ENCODE measurements at regions not wholly inside any gene's neighbourhood (a gene's known extent, or its start where the extent isn't known, plus 50 kb on each side); places are given as distances from the start of the nearest gene placed in this dataset.

DNA sequence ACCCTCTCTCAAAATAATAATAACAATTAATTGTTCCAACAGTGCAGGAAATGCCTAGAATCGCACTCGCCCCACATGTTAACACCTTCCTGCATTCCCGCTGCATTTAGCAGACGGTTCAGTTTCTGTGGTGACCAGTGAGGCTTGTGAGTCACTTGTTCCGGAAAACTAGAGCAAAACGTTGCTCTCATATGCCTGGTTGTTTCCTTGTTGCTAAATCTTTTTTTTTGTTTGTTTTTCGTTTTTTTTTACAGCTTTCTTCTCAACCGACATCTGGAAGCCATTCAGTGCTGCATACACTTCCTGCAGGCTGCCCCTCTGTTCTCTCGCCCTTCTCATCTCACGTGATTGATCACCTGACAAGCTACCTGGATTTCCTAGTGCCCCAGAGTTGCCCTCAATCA is 56.9 kb upstream of the TMPRSS2 start:
- peak; percentile 52 for DNase-seq

DNA sequence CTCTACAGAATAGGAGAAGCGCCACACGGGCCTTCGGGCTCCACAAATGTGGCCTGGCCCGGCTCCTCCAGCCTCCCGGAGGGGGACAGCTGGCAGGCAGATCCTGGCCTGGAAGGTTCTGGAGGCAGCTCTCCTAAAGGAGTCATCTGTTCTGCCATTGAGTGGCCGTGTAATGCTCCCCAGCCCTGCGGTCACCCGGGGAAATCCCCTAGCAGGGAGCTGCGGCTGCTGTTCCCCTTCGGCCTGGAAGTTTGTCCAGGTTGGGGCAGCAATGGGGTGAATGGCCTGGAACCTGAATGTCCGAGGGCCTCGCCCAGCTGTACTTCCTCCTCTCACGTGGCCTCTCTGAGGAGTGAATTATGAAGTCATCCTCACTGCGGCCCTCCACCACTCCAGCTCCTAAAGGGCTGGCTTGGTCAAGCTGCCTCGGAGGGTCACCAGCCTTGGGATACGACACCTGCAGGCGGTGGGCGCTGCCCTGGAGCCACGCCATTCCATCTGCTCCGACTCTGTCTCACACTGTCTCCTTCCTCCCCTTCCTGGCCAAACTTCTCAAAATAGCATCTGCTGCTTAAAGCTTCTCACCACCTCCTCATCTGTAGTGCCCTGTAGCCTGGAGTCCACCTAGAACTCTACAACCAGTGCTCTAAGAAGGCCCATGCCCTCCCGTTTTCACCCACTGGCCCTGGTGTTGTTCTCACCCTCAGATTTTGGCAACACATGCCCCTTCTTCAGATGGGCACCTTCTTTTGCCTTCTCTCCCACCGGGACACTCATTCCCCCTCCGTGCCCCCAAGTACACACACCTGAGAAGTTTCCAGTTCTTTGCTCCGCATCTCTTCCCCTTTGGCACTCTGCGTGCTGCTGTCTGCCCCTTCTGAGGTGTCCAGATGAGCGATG is 54.4 kb upstream of the TMPRSS2 start:
- no peak for DNase-seq

DNA sequence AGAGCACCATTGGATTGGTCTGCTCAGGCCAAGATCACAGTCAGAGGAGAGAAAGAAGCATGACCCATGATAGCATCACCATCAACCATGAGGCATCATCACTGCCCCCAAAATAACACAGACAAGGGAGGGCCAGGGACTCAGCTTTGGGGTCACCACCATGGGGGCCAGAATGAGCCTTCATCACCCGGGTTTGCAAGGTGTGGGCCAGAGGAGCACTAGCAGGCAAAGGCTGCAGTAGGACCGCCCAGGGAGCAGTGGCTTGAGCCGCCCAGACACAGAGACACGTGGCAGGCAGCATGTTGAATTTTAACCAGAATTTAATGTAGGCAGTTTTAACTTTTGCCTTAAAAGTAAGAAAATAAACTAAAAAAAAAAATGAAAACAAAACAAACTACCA is 53.7 kb upstream of the TMPRSS2 start:
- DNase-seq = no peak

DNA sequence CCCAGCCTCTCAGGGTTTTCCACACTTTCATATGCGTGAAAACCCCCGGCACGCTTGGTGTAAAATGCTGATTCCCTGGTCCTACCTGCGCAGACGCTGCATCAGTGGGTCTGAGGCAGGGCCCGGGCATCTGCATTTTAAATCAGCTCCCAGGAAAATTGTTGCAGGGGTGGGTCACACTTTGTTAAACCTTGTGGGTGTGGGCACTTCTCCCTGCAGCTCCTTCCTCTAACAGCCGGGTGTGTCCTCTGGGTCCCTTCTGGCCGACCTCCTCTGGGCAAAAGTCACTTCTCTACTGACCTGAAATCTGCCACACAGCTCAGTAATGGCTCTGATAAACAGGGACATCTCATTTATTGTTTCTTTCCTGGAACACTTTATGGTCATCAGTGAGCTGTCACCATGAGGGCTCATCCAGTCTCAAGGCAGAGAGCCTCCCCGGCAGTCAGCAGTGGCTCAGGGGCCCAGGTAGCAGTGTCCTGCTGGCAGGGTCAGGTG is 52.8 kb upstream of the TMPRSS2 start:
- DNase-seq = no peak

DNA sequence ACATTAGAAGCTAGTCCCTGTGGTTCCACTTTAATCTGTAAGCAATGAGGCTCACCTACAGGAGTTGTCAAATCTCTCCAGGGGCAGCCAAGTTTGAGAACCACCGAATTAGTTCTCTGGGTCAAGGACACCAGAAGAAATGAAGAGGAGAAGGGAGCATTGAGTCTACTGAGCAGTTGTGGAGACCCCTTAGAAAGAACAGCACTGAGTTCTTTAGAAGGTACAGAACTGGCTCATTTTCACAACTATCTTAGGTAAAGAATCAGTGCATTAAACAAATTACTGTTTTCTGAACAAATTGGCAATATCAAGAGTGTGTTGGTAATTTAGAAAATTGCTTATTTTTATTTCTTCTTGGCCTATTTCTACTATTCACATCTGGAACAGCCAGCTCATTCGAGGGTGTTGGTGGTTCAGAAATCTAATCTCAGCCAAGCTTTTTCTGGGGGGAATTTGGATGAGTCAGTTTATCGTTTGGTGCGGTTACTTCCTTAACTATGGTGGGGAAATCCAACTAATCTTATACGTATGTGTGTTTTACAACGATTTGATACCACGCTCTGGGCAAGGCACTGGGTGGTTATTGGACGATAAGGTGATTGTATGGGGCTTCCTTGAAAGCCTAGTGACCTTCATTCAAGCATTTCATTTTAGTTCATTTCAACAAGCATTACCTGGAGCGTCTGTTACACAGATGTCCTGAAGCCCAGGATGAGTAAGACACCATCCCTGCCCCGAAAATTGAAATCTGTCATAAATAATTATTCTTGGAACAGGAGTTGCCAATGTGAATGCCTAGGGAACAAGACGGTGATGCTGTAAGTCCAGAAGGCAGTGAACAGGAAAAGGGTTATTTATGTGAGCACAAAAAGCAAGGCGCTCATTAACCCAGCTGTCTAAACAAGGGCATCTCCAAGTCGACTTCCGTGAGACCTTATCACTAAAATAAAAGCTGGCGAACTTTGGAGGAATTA is 52.0 kb upstream of the TMPRSS2 start:
- DNase-seq = peak; percentile 27

DNA sequence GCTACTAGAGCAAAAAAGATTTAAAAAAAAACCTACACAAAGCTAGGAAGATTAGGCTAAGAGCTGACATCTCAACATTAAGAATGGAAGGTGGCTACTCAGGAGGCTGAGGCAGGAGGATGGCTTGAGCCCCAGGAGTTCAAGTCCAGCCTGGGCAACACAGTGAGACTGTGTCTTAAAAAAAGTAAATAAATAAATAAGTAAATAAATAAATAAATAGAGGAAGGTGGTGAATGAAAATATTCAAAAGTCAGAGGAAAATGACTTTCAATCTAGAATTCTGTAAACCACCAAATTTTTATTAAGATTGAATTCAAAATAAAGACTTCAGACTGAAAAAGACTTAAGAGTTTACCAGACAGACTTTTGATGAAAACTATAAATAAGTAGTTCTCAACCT is 50.9 kb upstream of the TMPRSS2 start:
- no peak for DNase-seq

DNA sequence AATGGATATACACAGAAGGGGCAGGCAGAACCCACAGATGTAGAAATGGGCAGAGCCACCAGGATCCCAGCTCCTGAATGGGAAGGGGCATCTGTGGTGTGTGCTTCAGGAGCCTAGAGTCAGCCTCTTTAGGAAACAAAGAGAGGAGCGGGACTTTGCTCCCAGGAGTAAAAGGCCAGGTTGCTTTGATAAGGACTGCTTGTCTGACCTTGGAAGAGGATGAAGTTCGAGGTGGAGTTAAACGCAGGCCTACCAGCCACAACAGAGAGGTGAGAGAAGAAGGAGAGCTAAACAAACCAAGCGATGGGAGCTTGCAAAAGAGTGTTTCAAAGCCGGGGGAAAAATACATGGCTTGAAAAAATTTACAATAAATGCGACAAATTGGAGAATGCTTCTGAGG is 49.9 kb upstream of the TMPRSS2 start:
- no peak for DNase-seq

Measured in fibroblast of skin of scalp (primary cell).